SK-N-SH treated with all-trans-retinoic acid at 6 μM for 48 hours (cell line): ENCODE measurements at regions not wholly inside any gene's neighbourhood (a gene's known extent, or its start where the extent isn't known, plus 50 kb on each side); places are given as distances from the start of the nearest gene placed in this dataset.

Experiments
- CSDC2 ChIP-seq: fragments of 250-450 bp; sonication (Bioruptor Pico); IDR thresholded peaks from 2 replicates; pipeline ENCODE4 v1.5.0; 2020; ENCODE audit warnings: mild to moderate bottlenecking, moderate library complexity
- GLIS3 ChIP-seq: fragments of 250-450 bp; sonication (Bioruptor Pico); IDR thresholded peaks from 2 replicates; pipeline ENCODE4 v1.5.0; 2020; ENCODE audit warnings: mild to moderate bottlenecking, moderate library complexity
- ISL1 ChIP-seq: fragments of 250-450 bp; sonication (Bioruptor Pico); IDR thresholded peaks from 2 replicates; pipeline ENCODE4 v2.1.2; 2022; ENCODE audit warnings: mild to moderate bottlenecking, moderate library complexity
- PATZ1 ChIP-seq: fragments of 250-450 bp; sonication (Bioruptor Pico); IDR thresholded peaks from 2 replicates; pipeline ENCODE4 v1.8.0; 2020; ENCODE audit warnings: mild to moderate bottlenecking, moderate library complexity, borderline replicate concordance
- TOX ChIP-seq: fragments of 250-450 bp; sonication (Bioruptor Pico); IDR thresholded peaks from 2 replicates; pipeline ENCODE4 v1.8.0; 2021; ENCODE audit warnings: mild to moderate bottlenecking, moderate library complexity, borderline replicate concordance
- ZFP3 ChIP-seq: fragments of 250-450 bp; sonication (Bioruptor Pico); IDR thresholded peaks from 2 replicates; pipeline ENCODE4 v1.5.0; 2020; ENCODE audit warnings: mild to moderate bottlenecking, moderate library complexity
- ZFP30 ChIP-seq: fragments of 450-650 bp; formaldehyde crosslinking; IDR thresholded peaks from 2 replicates; pipeline ENCODE4 v1.5.0; 2022; ENCODE audit warnings: mild to moderate bottlenecking, moderate library complexity

GRCh38 chr16:86913886-86914285 is 335.5 kb downstream of the FOXL1 start:
- TF ChIP-seq TOX (CRISPR knock-in tag) (no peak), PATZ1 (CRISPR knock-in tag) (no peak), CSDC2 (CRISPR knock-in tag) (no peak), ISL1 (no peak), GLIS3 (CRISPR knock-in tag) (no peak), ZFP30 (no peak), ZFP3 (CRISPR knock-in tag) (no peak)
